ENCODE measurements at regions not wholly inside any gene's neighbourhood (a gene's known extent, or its start where the extent isn't known, plus 50 kb on each side); places are given as distances from the start of the nearest gene placed in this dataset.

DNA sequence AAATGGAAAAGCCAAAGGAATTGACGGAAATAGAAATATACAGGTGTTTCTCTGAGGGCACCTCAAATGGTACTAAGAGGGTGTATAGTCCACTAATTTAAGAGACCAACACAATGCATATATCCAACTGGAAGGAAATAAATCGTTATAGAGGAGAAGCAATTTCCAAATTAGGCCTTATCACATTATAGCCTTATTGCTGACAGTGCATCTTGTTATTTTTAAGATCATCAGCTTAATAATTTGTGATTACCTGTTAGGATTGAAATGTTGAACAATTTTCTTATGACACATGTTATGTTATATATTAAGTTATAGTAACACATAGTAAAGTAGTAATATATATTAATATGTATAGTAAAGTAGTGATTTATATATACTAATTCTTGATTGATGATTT lies 915.7 kb upstream of the PCDH9 start:
- DNase-seq, result no peak
- TF ChIP-seq, protein P1, sequence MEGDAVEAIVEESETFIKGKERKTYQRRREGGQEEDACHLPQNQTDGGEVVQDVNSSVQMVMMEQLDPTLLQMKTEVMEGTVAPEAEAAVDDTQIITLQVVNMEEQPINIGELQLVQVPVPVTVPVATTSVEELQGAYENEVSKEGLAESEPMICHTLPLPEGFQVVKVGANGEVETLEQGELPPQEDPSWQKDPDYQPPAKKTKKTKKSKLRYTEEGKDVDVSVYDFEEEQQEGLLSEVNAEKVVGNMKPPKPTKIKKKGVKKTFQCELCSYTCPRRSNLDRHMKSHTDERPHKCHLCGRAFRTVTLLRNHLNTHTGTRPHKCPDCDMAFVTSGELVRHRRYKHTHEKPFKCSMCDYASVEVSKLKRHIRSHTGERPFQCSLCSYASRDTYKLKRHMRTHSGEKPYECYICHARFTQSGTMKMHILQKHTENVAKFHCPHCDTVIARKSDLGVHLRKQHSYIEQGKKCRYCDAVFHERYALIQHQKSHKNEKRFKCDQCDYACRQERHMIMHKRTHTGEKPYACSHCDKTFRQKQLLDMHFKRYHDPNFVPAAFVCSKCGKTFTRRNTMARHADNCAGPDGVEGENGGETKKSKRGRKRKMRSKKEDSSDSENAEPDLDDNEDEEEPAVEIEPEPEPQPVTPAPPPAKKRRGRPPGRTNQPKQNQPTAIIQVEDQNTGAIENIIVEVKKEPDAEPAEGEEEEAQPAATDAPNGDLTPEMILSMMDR (IDR thresholded peaks at IDR 0.05; ENCODE audit: borderline replicate concordance), result no peak
- no peaks in the 10 kb centered on the region for H3K4me1 ChIP-seq
- H3K27me3 ChIP-seq (ENCODE audit: low read depth), result no peaks in the 10 kb centered on the region
- no peak overlapping the region for H3K4me3 ChIP-seq
- H3K36me3 ChIP-seq, result no peaks in the 10 kb centered on the region
- H3K9me3 ChIP-seq (replicated peaks), result no peaks in the 10 kb centered on the region
- no peak overlapping the region for H3K27ac ChIP-seq (replicated peaks)
- intact Hi-C loops (cut with micrococcal nuclease), result no loop called here

DNA sequence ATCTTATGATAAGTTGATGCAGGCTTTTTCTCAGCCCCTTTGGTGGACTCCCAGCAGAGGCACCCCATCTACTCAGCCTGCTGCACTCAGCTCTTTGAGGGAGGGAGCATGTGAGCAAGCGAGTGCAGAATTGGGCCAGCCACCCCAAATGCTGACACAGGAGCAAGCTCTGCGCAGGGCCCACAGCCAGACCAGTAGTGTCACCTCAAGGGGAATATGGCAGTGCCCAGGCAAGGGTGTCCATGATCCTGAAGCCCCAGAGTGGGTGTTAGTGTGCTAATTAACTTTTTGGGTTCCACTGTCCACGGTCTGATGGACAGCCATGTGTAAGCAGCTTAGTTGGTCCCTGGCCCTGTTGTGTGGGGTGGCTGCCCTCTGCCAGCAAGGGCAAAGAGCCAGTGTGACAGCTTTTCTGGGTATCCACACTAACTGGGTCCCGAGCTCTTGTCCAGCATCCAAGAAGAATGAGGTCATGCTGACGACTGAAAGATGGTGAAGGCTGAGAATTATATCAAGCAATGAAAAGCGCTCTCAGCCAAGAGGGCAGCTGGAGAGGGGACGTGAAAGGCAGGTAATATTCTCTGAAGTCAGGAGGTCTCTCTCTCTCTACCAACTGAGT lies 898.3 kb upstream of the PCDH9 start:
- intact Hi-C loops (cut with micrococcal nuclease), result no loop called here
- H3K27ac ChIP-seq (replicated peaks), result no peak overlapping the region
- no peaks in the 10 kb centered on the region for H3K36me3 ChIP-seq
- H3K27me3 ChIP-seq (ENCODE audit: low read depth), result no peaks in the 10 kb centered on the region
- no peaks in the 10 kb centered on the region for H3K4me1 ChIP-seq
- TF ChIP-seq, protein P1 (IDR thresholded peaks at IDR 0.05; ENCODE audit: borderline replicate concordance), result no peak
- peaks cover 7% of the 10 kb centered on the region for H3K9me3 ChIP-seq (replicated peaks)
- no peak overlapping the region for H3K4me3 ChIP-seq
- no peak for DNase-seq

DNA sequence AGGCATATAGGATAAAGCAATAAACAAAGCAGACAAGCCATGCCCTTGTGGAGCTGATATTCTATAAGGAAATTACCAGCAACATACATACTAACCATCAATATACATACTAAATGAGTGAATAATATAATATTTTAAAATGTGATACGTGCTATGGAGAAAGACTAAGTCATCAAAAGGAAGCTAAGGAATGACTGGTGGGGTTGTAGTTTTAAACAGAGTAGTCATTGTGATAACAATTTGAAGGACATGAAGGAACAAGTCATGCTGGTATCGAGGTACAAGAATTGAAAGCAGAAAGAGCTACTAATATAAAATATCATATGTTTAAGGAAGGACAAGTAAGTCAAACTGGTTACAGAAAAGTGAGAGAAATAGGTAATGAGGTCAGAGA lies 894.9 kb upstream of the PCDH9 start:
- Histone ChIP-seq H3K36me3 (no peaks in the 10 kb centered on the region), H3K4me1 (no peaks in the 10 kb centered on the region), H3K27ac (replicated peaks) (no peak overlapping the region), H3K27me3 (ENCODE audit: low read depth) (no peaks in the 10 kb centered on the region), H3K9me3 (replicated peaks) (peaks cover 5% of the 10 kb centered on the region), H3K4me3 (no peak overlapping the region)
- TF ChIP-seq, protein P1 (IDR thresholded peaks at IDR 0.05; ENCODE audit: borderline replicate concordance), result no peak
- DNase-seq, result no peak
- intact Hi-C loops (cut with micrococcal nuclease), result no loop called here

DNA sequence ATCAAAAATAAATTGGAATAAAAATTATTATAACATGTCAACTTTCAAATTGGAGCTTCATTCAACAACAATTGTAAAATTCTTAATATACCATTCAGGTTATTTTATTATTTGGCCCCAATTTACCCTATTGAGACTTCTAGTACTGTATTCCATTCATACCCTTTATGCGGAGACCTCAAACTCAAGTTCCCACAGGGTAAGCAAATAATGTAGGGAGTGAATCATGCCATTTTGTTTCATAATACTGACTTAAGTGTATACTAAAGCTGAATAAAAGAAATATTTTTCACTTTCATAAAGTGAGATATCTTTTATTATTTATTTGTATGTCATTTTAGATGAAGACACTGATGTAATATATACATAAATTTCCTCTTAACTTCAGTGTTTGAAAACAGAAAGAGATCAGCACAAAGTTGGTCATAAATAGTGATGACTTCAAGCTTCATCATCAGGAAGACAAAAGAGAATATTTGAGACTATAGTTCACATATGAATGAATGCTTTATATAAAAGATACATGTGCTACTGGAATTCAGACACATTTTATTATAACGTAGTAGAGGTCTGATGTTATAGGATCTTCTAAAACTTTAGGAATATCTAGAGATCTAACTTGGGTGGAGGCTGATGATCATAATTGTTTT lies 894.4 kb upstream of the PCDH9 start:
- TF ChIP-seq, protein P1 (IDR thresholded peaks at IDR 0.05; ENCODE audit: borderline replicate concordance), result no peak
- no peak overlapping the region for H3K27ac ChIP-seq (replicated peaks)
- intact Hi-C loops (cut with micrococcal nuclease), result no loop called here

DNA sequence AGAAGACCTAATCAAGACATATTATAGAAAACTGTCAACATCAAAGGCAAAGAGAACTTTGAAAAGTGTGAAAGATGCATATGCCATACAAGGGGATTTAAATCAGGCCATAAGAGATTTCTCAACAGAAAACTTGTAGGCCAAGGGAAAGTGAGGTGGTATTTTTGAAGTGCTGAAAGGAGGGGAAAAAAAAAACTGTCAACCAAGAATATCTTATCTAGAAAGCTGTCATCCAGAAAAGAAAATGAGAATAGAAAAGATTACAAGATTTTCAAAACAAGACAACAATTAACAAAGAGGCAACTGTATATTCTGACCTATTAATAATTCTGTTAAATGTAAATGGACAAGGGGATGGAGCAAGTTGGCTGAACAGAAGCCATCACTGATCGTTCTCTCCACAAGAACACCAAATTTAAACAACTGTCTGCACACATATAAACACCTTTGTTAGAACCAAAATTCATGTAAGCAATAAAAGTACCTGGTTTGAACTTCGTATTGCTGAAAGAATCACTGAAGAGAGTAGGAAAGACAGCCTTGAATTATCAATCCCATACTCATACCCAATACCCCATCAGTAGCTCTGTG lies 880.1 kb upstream of the PCDH9 start:
- Histone ChIP-seq H3K27me3 (ENCODE audit: low read depth) (no peaks in the 10 kb centered on the region), H3K4me1 (no peaks in the 10 kb centered on the region), H3K9me3 (replicated peaks) (peaks cover 46% of the 10 kb centered on the region), H3K36me3 (no peaks in the 10 kb centered on the region), H3K27ac (replicated peaks) (no peak overlapping the region), H3K4me3 (no peak overlapping the region)
- intact Hi-C loops (cut with micrococcal nuclease), result no loop called here
- no peak for DNase-seq
- TF ChIP-seq, protein P1 (IDR thresholded peaks at IDR 0.05; ENCODE audit: borderline replicate concordance), result no peak

More for the DNA sequence above, 894.4 kb upstream of the PCDH9 start:
- Histone ChIP-seq H3K9me3 (replicated peaks) (peaks cover 5% of the 10 kb centered on the region), H3K36me3 (no peaks in the 10 kb centered on the region), H3K4me1 (no peaks in the 10 kb centered on the region), H3K4me3 (no peak overlapping the region), H3K27me3 (ENCODE audit: low read depth) (no peaks in the 10 kb centered on the region)
- DNase-seq, result no peak
